OCI-LY7 (cell line): ENCODE measurements at regions not wholly inside any gene's neighbourhood (a gene's known extent, or its start where the extent isn't known, plus 50 kb on each side); places are given as distances from the start of the nearest gene placed in this dataset.

ENCODE experiments used
- BruUV-seq: library from RNA; stranded (reverse); fragments of 400-500 nt; replicated peaks from 2 replicates; lab custom pipeline; 2021; lab: Mats Ljungman, UMichigan
- CTCF ChIA-PET: fragments of 300-600 bp; sonication (Branson Sonifier 250); formaldehyde crosslinking; loops from one replicate; lab custom pipeline; 2022; ENCODE audit warnings: antibody characterized with exemption; ENCODE audit not compliant: unreplicated experiment; lab: Charles Lee
- POLR2A ChIA-PET: fragments of 300-600 bp; sonication (Branson Sonifier 250); formaldehyde crosslinking; loops from one replicate; lab custom pipeline; 2022; ENCODE audit warnings: antibody characterized with exemption; lab: Charles Lee
- DNase-seq: peaks from one replicate; pipeline ENCODE4 v3.0.0-alpha.2; 2015; ENCODE audit warnings: low spot score
- H2AFZ ChIP-seq: fragments of 200-600 bp; sonication (generic), shearing (Covaris generic); 2 replicates; pipeline ENCODE4 v1.6.1; 2014; ENCODE audit warnings: mild to moderate bottlenecking, antibody characterized with exemption, low read length, moderate library complexity
- H3K27ac ChIP-seq: fragments of 200-600 bp; sonication (generic); 2 replicates; pipeline ENCODE4 v1.5.1; 2014; ENCODE audit warnings: mixed run types, low read depth, mild to moderate bottlenecking, moderate library complexity, low read length, inconsistent platforms; ENCODE audit not compliant: poor library complexity, severe bottlenecking
- H3K36me3 ChIP-seq: fragments of 200-600 bp; sonication (generic); 2 replicates; pipeline ENCODE4 v1.6.1; 2014; ENCODE audit warnings: mild to moderate bottlenecking, antibody characterized with exemption, low read length, moderate library complexity, mixed read lengths; ENCODE audit not compliant: insufficient read depth
- H3K4me1 ChIP-seq: fragments of 200-600 bp; sonication (generic); 2 replicates; pipeline ENCODE4 v1.5.1; 2014; ENCODE audit warnings: mild to moderate bottlenecking, low read length; ENCODE audit not compliant: insufficient read depth, poor library complexity, severe bottlenecking
- H3K4me2 ChIP-seq: fragments of 200-600 bp; sonication (generic); 2 replicates; pipeline ENCODE4 v1.6.1; 2014; ENCODE audit warnings: mild to moderate bottlenecking, low read length
- H3K4me3 ChIP-seq: fragments of 200-600 bp; sonication (generic); 2 replicates; pipeline ENCODE4 v1.5.1; 2014; ENCODE audit warnings: mild to moderate bottlenecking, low read depth, low read length; ENCODE audit not compliant: poor library complexity, severe bottlenecking
- H3K79me2 ChIP-seq: fragments of 200-600 bp; sonication (generic); 2 replicates; pipeline ENCODE4 v1.6.1; 2016; ENCODE audit warnings: low read depth, mild to moderate bottlenecking, low read length, moderate library complexity, mixed read lengths; ENCODE audit not compliant: insufficient read depth
- H3K9me2 ChIP-seq: fragments of 200-600 bp; sonication (generic); 2 replicates; pipeline ENCODE4 v1.6.1; 2016; ENCODE audit warnings: mild to moderate bottlenecking, low read length, mixed read lengths; ENCODE audit not compliant: insufficient read depth
- H3K9me3 ChIP-seq: fragments of 200-600 bp; sonication (generic); 2 replicates; pipeline ENCODE4 v1.6.1; 2014; ENCODE audit warnings: mild to moderate bottlenecking, mixed run types, low read length, mixed read lengths
- H4K20me1 ChIP-seq: fragments of 200-600 bp; sonication (generic); 2 replicates; pipeline ENCODE4 v1.6.1; 2014; ENCODE audit warnings: mild to moderate bottlenecking, antibody characterized with exemption, low read length, moderate library complexity, mixed read lengths; ENCODE audit not compliant: insufficient read depth
- CTCF ChIP-seq: fragments of 200-600 bp; sonication (generic); conservative IDR thresholded peaks from 2 replicates; pipeline ENCODE4 v1.5.1; 2014; ENCODE audit warnings: mild to moderate bottlenecking, antibody characterized with exemption, low read length, moderate library complexity, mixed read lengths
- EZH2phosphoT487 ChIP-seq: fragments of 200-600 bp; sonication (generic); IDR thresholded peaks from 2 replicates; pipeline ENCODE4 v1.6.1; 2018; ENCODE audit warnings: low read depth, borderline replicate concordance, mild to moderate bottlenecking, mixed run types, antibody characterized with exemption, low read length, moderate library complexity, mixed read lengths
- intact Hi-C: fragments of 100-400 bp; cut with micrococcal nuclease; formaldehyde crosslinking; loops from one replicate; pipeline ENCODE4 v1.10.0; 2022; ENCODE audit not compliant: unreplicated experiment

- Histone ChIP-seq H3K79me2 (no peaks in the 10 kb centered on the region), H2AFZ (no peak overlapping the region), H3K4me1 (no peaks in the 10 kb centered on the region), H3K4me2 (no peak overlapping the region), H3K9me3 (no peaks in the 10 kb centered on the region), H4K20me1 (no peaks in the 10 kb centered on the region), H3K27ac (no peak overlapping the region), H3K4me3 (no peak overlapping the region), H3K36me3 (no peaks in the 10 kb centered on the region), H3K9me2 (no peaks in the 10 kb centered on the region)
- intact Hi-C loops, result no loop called here
- POLR2A ChIA-PET, result no interaction called here
- no TSS peak for BruUV-seq
- DNase-seq, result no peak
- CTCF ChIA-PET, result no interaction called here
- TF ChIP-seq EZH2phosphoT487 (no peak), CTCF (no peak)
These were observed 188.7 kb upstream of the CEP162 start for GRCh38 chr6:84416043-84416657.

- no peak for TF ChIP-seq CTCF
- no peak for TF ChIP-seq EZH2phosphoT487
- Histone ChIP-seq H3K9me3 (no peaks in the 10 kb centered on the region), H3K4me2 (no peak overlapping the region), H3K36me3 (no peaks in the 10 kb centered on the region), H3K9me2 (no peaks in the 10 kb centered on the region), H3K79me2 (no peaks in the 10 kb centered on the region), H3K27ac (no peak overlapping the region), H4K20me1 (no peaks in the 10 kb centered on the region), H2AFZ (no peak overlapping the region), H3K4me3 (no peak overlapping the region), H3K4me1 (no peaks in the 10 kb centered on the region)
- intact Hi-C loops, result no loop called here
- DNase-seq, result no peak
- ChIA-PET CTCF (no interaction called here), POLR2A (no interaction called here)
- no TSS peak for BruUV-seq
These were observed 188.1 kb upstream of the CEP162 start for GRCh38 chr6:84415517-84415916.

- H3K27ac ChIP-seq, result no peak overlapping the region
- no peak overlapping the region for H2AFZ ChIP-seq
- POLR2A ChIA-PET, result interaction anchor here (1.3 kb wide), 1 partner anchor 12 kb away, joined by 3 read pairs; no protein-coding TSS in a partner anchor
- intact Hi-C loops, result no loop called here
- H3K4me1 ChIP-seq, result no peaks in the 10 kb centered on the region
- no peak for DNase-seq
- TF ChIP-seq EZH2phosphoT487, result no peak
- TF ChIP-seq CTCF, result no peak
- no peaks in the 10 kb centered on the region for H3K9me3 ChIP-seq
- H3K36me3 ChIP-seq, result no peaks in the 10 kb centered on the region
- H3K4me2 ChIP-seq, result no peak overlapping the region
- CTCF ChIA-PET, result no interaction called here
- H3K9me2 ChIP-seq, result no peaks in the 10 kb centered on the region
- no peaks in the 10 kb centered on the region for H4K20me1 ChIP-seq
- no TSS peak for BruUV-seq
- no peaks in the 10 kb centered on the region for H3K79me2 ChIP-seq
- no peak overlapping the region for H3K4me3 ChIP-seq
These were observed 187.6 kb upstream of the CEP162 start for GRCh38 chr6:84415068-84415467.
